ENCODE measurements at regions not wholly inside any gene's neighbourhood (a gene's known extent, or its start where the extent isn't known, plus 50 kb on each side); places are given as distances from the start of the nearest gene placed in this dataset.
A peak's percentile ranks its signal among the peaks of the same experiment; 100 is the strongest.

DNA sequence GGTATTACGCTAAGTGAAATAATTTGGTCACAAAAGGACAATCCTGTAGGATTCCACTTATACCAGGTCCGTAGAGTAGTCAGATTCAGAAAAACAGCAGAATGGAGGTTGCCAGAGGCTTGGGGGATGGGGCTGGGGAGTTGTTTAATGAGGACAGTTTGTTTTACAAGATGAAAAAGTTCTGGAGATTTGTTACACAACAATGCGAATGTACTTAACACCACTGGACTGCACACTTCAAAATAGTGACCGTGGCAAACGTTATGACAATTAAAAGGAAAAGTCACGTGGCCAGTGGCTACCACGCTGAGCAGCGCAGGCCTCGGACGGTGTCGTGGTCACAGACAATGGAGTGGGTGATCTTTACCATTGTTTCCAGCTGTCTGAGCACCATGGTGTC is 338.1 kb downstream of the SEC14L1 start:
- H3K9me3 ChIP-seq, result no peaks in the 10 kb centered on the region
- TF ChIP-seq POLR2AphosphoS5 (IDR thresholded peaks at IDR 0.05), result peak in 1 of 3 donors; percentile 39
- TF ChIP-seq, protein P1, sequence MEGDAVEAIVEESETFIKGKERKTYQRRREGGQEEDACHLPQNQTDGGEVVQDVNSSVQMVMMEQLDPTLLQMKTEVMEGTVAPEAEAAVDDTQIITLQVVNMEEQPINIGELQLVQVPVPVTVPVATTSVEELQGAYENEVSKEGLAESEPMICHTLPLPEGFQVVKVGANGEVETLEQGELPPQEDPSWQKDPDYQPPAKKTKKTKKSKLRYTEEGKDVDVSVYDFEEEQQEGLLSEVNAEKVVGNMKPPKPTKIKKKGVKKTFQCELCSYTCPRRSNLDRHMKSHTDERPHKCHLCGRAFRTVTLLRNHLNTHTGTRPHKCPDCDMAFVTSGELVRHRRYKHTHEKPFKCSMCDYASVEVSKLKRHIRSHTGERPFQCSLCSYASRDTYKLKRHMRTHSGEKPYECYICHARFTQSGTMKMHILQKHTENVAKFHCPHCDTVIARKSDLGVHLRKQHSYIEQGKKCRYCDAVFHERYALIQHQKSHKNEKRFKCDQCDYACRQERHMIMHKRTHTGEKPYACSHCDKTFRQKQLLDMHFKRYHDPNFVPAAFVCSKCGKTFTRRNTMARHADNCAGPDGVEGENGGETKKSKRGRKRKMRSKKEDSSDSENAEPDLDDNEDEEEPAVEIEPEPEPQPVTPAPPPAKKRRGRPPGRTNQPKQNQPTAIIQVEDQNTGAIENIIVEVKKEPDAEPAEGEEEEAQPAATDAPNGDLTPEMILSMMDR (IDR thresholded peaks at IDR 0.05), result no peak
- TF ChIP-seq POLR2A (IDR thresholded peaks at IDR 0.05), result no peak
- H3K27ac ChIP-seq, result peak overlapping the region; percentile 69 to 87 (median 81)
- no peak for DNase-seq
- H3K36me3 ChIP-seq, result peaks cover 0 to 15% (median 7%) of the 10 kb centered on the region in 4 donors
- 66 to 76% methylated on average over 10 to 11 of the region's 11 CpGs for WGBS, 2 donors (ENCODE audit: low coverage in 1 of 2)
- H3K4me1 ChIP-seq, result peaks cover 51 to 74% (median 63%) of the 10 kb centered on the region in 4 donors
- no peaks in the 10 kb centered on the region for H3K27me3 ChIP-seq
- in situ Hi-C loops (cut with MboI; ENCODE audit: low pct_ligation_motif_present in 1 of 4, low pct_unique_long_range_greater_than_20kb in 1 of 4, low sequenced_read_pairs in 3 of 4) (loop anchor here in 1 of 4 donors (25.0 kb wide), 1 partner anchor 142 kb away; no protein-coding TSS in a partner anchor), intact Hi-C loops (cut with DNase I; ENCODE audit: low total_unique reads) (loop anchor here (5.0 kb wide), 2 partner anchors 107 to 157 kb away; no protein-coding TSS in a partner anchor)
- no peak overlapping the region for H3K4me3 ChIP-seq

DNA sequence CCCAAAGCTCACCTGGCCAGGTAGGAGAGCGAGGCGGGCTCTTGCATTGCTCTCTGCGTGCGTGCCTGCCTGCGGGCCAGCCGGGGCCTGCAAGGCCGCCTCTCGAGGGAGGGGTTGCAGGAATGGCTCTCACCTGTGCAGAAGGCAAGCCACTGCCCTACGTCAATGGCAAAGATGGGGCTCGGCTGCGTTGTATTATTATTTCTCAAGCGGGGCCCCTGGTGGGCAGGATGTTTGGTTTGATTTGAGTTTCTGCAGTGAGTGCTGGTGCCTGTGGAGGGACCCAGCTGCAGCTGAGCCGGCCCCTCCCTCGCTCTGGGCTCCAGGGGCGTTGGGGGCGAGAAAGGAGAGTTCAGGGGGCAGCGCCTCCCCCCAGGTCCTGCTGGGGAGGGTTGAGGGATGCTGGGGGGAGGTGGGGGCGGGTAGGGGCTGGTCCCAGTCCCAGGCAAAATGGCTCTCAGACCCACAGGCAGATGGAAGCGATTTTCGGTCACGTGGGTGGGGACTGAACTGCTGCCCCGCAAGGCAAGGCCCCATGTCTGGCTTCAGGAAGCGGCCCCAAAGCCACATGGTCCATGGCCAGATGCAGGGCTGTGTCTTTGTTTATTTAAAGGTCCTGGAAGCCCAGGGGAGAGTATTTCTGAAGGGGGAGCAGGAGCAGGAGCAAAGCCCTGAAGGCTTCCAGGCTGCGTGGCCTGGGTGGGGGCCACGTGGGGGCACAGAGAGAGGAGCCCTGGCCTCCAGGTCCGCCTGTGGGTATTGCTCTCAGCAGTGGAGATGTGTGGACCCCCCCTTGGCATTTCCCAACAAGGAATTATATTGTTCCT is 338.8 kb downstream of the SEC14L1 start:
- in situ Hi-C loops (cut with MboI; ENCODE audit: low pct_ligation_motif_present in 1 of 4, low pct_unique_long_range_greater_than_20kb in 1 of 4, low sequenced_read_pairs in 3 of 4) (loop anchor here in 1 of 4 donors (25.0 kb wide), 1 partner anchor 142 kb away; no protein-coding TSS in a partner anchor), intact Hi-C loops (cut with DNase I; ENCODE audit: low total_unique reads) (loop anchor here (5.0 kb wide), 2 partner anchors 107 to 157 kb away; no protein-coding TSS in a partner anchor)
- Histone ChIP-seq H3K4me1 (peaks cover 46 to 67% (median 56%) of the 10 kb centered on the region in 4 donors), H3K36me3 (peaks cover 0 to 15% (median 7%) of the 10 kb centered on the region in 4 donors), H3K9me3 (no peaks in the 10 kb centered on the region), H3K27ac (peak overlapping the region; percentile 69 to 87 (median 81)), H3K27me3 (no peaks in the 10 kb centered on the region), H3K4me3 (no peak overlapping the region)
- no peak for TF ChIP-seq POLR2A (IDR thresholded peaks at IDR 0.05)
- TF ChIP-seq, protein P1 (IDR thresholded peaks at IDR 0.05), result no peak
- no peak for TF ChIP-seq POLR2AphosphoS5 (IDR thresholded peaks at IDR 0.05)
- TF ChIP-seq EP300 (IDR thresholded peaks at IDR 0.05; ENCODE audit: low read depth), result no peak
- 86% methylated on average over 23 of the region's 26 CpGs; no CpG with 5 or more reads in 1 of the 2 donors for WGBS, 2 donors (ENCODE audit: low coverage in 1 of 2)
- DNase-seq, result no peak

DNA sequence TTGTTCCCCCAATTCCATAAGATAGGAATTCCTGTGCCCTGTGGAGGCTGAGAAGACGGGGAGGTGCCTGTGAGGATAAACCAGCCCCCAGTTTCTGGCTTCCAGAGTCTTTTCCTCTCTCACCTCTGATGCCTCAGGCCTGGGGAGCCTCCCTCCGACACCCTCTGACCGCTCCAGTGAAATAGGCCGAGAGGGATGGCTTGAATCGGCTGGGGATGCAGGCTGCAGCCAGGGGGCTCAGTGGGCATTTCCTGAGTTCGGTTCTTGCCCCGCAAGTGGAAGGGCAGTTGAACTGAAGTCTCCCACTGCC is 339.4 kb downstream of the SEC14L1 start:
- intact Hi-C loops (cut with DNase I; ENCODE audit: low total_unique reads), result no loop called here
- Histone ChIP-seq H3K4me1 (peaks cover 41 to 62% (median 50%) of the 10 kb centered on the region in 4 donors), H3K27ac (peak overlapping the region; percentile 69 to 87 (median 81)), H3K4me3 (no peak overlapping the region), H3K36me3 (peaks cover 0 to 15% (median 7%) of the 10 kb centered on the region in 4 donors), H3K27me3 (no peaks in the 10 kb centered on the region), H3K9me3 (no peaks in the 10 kb centered on the region)
- WGBS, 2 donors (ENCODE audit: low coverage in 1 of 2), result 65% methylated on average over 5 of the region's 7 CpGs; no CpG with 5 or more reads in 1 of the 2 donors
- in situ Hi-C loops (cut with MboI; ENCODE audit: low pct_ligation_motif_present in 1 of 4, low pct_unique_long_range_greater_than_20kb in 1 of 4, low sequenced_read_pairs in 3 of 4), result loop anchor here in 1 of 4 donors (25.0 kb wide), 1 partner anchor 143 kb away; no protein-coding TSS in a partner anchor
- TF ChIP-seq EP300 (IDR thresholded peaks at IDR 0.05; ENCODE audit: low read depth) (no peak), POLR2A (IDR thresholded peaks at IDR 0.05) (no peak), POLR2AphosphoS5 (IDR thresholded peaks at IDR 0.05) (no peak)
- TF ChIP-seq, protein P1 (IDR thresholded peaks at IDR 0.05), result no peak
- DNase-seq, result no peak

DNA sequence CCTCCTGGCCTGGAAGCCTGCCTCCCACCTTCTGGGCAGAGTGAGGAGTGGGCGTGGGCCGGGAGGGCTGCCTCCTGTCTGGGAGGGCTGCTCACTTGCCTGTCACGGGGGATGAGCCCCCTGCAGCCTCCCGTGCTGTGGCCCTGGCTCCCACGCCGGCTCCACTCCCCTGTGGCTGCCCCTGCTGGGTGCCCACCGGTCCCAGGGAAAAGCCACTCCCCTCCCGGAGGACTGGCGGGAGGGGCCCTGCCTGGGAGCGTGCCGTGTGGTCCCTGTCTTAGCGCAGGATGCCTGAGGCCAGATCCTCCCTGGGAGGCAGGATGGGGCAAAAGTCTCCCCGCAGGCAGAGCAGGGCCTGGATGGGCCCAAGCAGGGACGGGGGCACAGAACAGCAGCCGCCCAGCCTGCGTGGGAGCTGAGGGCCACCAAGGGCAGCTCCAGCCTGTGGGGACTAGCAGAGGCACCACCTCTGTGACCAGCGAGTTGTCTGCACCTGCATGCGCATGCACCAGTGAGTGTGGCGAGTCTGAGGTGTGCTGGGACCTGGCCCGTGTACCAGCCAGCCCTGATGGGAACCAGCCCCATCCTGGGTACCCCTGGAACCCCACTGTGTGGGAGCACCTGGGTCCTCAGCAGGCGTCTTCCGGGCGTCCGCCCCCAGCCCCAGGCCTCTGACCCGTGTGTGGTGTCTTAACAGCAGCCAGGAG is 339.9 kb downstream of the SEC14L1 start:
- intact Hi-C loops (cut with DNase I; ENCODE audit: low total_unique reads) (no loop called here), in situ Hi-C loops (cut with MboI; ENCODE audit: low pct_ligation_motif_present in 1 of 4, low pct_unique_long_range_greater_than_20kb in 1 of 4, low sequenced_read_pairs in 3 of 4) (loop anchor here in 1 of 4 donors (25.0 kb wide), 1 partner anchor 143 kb away; no protein-coding TSS in a partner anchor)
- DNase-seq, result no peak
- Histone ChIP-seq H3K27me3 (no peaks in the 10 kb centered on the region), H3K36me3 (peaks cover 0 to 15% (median 7%) of the 10 kb centered on the region in 4 donors), H3K4me1 (peaks cover 37 to 57% (median 45%) of the 10 kb centered on the region in 4 donors), H3K27ac (peak overlapping the region; percentile 69 to 87 (median 81)), H3K4me3 (no peak overlapping the region), H3K9me3 (no peaks in the 10 kb centered on the region)
- TF ChIP-seq POLR2AphosphoS5 (IDR thresholded peaks at IDR 0.05) (no peak), POLR2A (IDR thresholded peaks at IDR 0.05) (no peak), EP300 (IDR thresholded peaks at IDR 0.05; ENCODE audit: low read depth) (no peak)
- TF ChIP-seq, protein P1 (IDR thresholded peaks at IDR 0.05), result no peak
- 79% methylated on average over 11 of the region's 25 CpGs; no CpG with 5 or more reads in 1 of the 2 donors for WGBS, 2 donors (ENCODE audit: low coverage in 1 of 2)

Data from transverse colon (tissue), 4 donors.